HCT116 (cell line): ENCODE measurements at regions not wholly inside any gene's neighbourhood (a gene's known extent, or its start where the extent isn't known, plus 50 kb on each side); places are given as distances from the start of the nearest gene placed in this dataset.
"Not testable (repeated sequence)": the region's sequence is repeated elsewhere in the genome, so short reads cannot be mapped to it uniquely, and the experiment has no call there.

Experiments
- TF ChIP-seq, protein P1 (sequence below), 3 experiments: fragments of 200-600 bp in 1 of 3; sonication (generic) in 1 of 3; IDR thresholded peaks in 2 of 3; conservative IDR thresholded peaks in 1 of 3; 2 replicates each; pipeline ENCODE4 v1.5.1; 2012 to 2017; ENCODE audit warnings: low read depth in 2 of 3, low read length in 2 of 3, antibody characterized with exemption in 1 of 3, borderline replicate concordance in 1 of 3, control low read depth in 1 of 3, mild to moderate bottlenecking in 1 of 3, mixed read lengths in 1 of 3, mixed run types in 1 of 3, moderate library complexity in 1 of 3; ENCODE audit not compliant: insufficient read depth in 1 of 3
- TF ChIP-seq, protein P2 (sequence below): IDR thresholded peaks from 2 replicates; pipeline ENCODE4 v1.6.1; 2012; ENCODE audit warnings: low read depth

DNA sequence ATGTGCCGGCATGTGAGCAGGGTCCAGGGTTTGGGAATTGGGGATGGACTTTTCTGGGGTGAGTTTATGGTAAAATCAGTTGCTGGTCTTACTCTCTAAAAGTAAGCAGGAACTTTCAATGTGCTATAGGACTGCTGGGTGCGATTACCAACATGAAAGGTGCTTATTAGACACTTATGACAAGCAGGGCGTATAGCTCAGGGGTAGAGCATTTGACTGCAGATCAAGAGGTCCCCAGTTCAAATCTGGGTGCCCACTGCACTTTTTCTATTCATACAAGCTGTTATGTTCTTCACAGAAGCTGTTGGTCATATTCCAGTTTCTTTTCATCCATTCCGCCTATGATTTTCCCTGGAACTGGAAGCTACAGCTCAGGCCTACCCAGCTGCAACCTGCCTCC is 58.9 kb upstream of the ZNF746 start:
- TF ChIP-seq, protein P1, sequence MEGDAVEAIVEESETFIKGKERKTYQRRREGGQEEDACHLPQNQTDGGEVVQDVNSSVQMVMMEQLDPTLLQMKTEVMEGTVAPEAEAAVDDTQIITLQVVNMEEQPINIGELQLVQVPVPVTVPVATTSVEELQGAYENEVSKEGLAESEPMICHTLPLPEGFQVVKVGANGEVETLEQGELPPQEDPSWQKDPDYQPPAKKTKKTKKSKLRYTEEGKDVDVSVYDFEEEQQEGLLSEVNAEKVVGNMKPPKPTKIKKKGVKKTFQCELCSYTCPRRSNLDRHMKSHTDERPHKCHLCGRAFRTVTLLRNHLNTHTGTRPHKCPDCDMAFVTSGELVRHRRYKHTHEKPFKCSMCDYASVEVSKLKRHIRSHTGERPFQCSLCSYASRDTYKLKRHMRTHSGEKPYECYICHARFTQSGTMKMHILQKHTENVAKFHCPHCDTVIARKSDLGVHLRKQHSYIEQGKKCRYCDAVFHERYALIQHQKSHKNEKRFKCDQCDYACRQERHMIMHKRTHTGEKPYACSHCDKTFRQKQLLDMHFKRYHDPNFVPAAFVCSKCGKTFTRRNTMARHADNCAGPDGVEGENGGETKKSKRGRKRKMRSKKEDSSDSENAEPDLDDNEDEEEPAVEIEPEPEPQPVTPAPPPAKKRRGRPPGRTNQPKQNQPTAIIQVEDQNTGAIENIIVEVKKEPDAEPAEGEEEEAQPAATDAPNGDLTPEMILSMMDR (IDR thresholded peaks at IDR 0.05 in 2 of 3, conservative IDR thresholded peaks at IDR 0.05 in 1 of 3; ENCODE audit: borderline replicate concordance in 1 of 3, insufficient read depth in 1 of 3, low read depth in 2 of 3, low read length in 2 of 3): not testable (repeated sequence)
- TF ChIP-seq, protein P2, sequence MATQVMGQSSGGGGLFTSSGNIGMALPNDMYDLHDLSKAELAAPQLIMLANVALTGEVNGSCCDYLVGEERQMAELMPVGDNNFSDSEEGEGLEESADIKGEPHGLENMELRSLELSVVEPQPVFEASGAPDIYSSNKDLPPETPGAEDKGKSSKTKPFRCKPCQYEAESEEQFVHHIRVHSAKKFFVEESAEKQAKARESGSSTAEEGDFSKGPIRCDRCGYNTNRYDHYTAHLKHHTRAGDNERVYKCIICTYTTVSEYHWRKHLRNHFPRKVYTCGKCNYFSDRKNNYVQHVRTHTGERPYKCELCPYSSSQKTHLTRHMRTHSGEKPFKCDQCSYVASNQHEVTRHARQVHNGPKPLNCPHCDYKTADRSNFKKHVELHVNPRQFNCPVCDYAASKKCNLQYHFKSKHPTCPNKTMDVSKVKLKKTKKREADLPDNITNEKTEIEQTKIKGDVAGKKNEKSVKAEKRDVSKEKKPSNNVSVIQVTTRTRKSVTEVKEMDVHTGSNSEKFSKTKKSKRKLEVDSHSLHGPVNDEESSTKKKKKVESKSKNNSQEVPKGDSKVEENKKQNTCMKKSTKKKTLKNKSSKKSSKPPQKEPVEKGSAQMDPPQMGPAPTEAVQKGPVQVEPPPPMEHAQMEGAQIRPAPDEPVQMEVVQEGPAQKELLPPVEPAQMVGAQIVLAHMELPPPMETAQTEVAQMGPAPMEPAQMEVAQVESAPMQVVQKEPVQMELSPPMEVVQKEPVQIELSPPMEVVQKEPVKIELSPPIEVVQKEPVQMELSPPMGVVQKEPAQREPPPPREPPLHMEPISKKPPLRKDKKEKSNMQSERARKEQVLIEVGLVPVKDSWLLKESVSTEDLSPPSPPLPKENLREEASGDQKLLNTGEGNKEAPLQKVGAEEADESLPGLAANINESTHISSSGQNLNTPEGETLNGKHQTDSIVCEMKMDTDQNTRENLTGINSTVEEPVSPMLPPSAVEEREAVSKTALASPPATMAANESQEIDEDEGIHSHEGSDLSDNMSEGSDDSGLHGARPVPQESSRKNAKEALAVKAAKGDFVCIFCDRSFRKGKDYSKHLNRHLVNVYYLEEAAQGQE: not testable (repeated sequence)
